Glomerular endothelial cell (primary cell): ENCODE measurements at regions not wholly inside any gene's neighbourhood (a gene's known extent, or its start where the extent isn't known, plus 50 kb on each side); places are given as distances from the start of the nearest gene placed in this dataset.
"Not testable (repeated sequence)": the region's sequence is repeated elsewhere in the genome, so short reads cannot be mapped to it uniquely, and the experiment has no call there.

Source experiments
- DNase-seq: peaks from one replicate; pipeline ENCODE4 v3.0.0-alpha.2; 2011; ENCODE audit warnings: low read depth, low spot score; ENCODE audit errors: extremely low read depth

DNA sequence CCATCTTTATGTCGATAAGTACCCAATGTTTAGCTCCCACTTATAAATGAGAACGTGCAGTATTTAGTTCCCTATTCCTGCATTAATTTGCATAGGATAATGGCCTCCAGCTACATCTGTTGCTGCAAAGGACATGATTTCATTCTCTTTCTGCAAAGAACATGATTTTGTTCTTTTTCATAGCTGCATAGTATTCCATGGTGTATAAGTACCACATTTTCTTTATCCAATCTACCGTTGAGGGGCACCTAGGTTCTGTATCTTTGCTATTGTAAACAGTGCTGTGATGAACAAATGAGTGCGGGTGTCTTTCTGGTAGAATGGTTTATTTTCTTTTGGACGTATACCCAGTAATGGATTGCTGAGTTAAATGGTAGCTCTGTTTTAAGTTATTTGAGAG, 63.0 kb downstream of the HLX start:
- no peak for DNase-seq

DNA sequence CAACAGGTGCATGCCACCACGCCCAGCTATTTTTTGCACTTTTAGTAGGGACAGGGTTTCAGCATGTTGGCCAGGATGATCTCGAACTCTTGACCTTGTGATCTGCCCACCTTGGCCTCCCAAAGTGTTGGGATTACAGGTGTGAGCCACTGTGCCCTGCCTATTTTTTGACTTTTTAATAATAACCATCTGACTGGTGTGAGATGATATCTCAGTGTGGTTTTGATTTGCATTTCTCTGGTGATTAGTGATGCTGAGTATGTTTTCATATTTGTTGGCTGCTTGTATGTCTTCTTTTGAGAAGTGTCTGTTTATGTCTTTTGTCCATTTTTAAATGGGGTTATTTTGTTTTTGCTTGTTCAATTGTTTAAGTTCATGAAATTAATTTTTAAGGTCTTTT, 63.7 kb downstream of the HLX start:
- not testable (repeated sequence) for DNase-seq

DNA sequence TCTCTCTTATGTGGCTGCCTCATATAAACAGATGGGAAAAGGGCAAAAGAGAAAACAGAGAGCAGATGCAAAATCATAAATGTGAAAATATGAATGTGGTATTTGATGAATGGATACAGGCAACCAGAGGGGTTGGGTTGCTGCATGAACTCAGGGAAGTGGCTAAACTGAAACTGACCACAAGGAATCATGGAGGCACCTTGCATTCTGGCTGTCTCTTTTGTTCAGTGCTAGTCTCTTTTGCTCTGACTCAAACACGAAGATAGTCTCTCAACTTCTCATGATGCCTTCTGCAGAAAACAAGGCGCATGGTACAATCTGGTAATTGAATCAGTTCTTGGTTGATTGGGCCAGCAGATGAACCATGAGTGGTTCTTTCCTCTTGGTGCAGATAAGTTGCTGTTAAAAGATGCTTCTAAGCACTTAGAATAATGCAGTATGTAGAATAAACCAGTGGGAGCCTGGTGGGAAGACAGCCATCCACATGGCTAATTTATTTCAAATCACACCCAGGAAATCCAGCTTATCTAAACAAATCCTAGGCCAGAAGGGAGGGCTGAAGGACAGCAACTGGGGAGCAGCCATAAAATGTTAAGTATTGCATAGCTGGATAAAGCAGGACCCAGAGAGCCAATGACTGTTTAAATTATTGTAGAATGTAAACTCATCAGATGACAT, 64.2 kb downstream of the HLX start:
- DNase-seq, result no peak

DNA sequence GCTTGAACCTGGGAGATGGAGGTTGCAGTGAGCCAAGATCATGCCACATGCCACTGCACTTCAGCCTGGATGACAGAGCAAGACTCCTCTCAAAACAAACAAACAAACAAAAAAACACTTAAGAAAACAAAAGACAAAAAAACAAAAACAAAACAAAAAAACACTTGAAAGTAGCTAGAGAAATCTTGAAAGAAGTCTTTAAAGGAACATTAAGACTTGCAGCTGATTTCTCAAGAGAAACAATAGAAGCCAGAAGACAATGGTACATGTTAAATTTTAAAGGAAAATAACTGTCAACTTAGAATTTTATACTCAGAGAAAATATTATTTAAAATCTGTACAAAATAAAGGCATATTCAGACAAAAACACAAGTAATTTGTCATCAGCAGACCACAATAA, 71.3 kb downstream of the HLX start:
- DNase-seq, result no peak

DNA sequence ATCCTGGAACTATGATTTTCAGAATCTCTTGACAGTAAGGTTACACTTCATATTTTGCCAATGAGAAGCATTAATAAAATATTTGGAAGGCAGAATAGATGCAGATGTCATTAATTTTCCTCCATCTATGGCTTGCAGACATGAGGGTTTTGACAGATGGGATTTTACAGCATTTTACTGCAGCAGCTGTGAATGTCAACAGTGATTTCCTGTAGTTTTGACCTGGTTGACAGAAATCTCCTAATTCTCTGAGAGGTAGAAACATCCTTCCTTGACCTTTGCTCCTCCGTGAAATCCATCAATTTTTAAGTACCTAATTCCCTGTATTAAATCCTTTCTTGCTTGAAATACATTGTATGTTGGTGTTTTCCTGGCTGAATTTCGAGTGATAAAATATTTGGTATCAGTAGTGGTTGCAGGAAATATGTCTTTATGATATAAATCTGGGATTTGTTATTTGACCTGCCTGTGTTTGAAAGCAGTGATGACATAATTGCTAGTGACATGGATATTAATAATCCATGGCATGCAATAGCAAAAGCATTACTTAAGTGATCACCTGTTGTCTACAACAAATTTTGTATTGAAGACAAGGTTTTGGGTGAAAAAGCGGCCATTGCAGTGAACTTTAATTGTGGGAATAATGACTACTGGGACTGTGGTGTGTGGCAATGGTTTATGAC, 73.9 kb downstream of the HLX start:
- no peak for DNase-seq

DNA sequence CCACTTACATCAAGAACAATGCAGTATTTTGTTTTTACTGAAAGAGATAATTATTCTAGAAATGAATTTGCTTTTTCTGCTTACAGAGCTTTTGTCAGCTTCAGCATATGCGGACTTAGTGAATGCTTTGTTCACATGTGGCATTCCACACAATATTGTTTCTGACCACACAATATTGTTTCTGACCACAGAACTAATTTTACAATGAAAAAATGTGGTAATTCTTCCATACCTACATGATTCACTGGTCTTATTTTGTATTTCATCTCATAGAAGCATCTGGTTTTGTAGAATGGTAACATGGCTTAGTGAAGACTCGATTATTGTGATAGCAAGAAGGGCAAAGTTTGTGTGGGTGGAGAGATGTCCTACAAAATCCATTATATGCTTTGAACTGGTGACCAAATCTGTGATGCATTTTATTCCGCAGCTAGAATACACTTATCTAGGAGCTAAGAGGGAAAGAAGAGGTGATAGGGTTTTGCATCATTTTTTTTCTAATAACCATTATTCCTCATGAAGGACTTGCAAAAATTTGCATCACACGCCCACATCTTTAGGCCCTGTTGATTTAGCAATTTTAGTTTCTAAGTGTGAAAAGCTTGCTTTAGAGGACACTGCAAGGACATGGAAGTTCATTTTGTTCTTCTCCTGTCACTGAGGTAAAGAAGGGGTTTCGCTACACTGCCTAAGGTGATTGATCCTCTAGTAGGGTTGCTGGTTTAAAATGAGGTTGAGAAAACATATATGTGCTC, 75.3 kb downstream of the HLX start:
- no peak for DNase-seq

DNA sequence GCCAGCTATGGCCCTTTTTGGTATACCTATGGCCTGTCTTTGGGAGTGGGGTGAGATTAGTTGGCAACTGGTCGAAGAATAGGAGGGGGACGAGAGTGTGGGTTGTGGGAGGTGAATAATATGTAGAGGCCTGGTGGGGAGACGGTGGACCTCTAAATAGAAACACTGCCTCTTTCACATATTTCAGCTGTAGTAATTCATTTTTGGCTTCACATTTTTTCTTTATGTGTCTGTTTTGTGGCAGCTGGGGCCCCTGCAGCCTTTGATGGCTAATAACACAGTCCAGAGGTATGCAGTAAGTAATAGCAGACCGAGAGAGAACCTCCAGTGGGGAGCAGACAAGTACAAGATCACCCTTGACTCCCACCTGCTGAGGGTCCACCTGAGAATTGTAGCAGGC, 75.9 kb downstream of the HLX start:
- no peak for DNase-seq

DNA sequence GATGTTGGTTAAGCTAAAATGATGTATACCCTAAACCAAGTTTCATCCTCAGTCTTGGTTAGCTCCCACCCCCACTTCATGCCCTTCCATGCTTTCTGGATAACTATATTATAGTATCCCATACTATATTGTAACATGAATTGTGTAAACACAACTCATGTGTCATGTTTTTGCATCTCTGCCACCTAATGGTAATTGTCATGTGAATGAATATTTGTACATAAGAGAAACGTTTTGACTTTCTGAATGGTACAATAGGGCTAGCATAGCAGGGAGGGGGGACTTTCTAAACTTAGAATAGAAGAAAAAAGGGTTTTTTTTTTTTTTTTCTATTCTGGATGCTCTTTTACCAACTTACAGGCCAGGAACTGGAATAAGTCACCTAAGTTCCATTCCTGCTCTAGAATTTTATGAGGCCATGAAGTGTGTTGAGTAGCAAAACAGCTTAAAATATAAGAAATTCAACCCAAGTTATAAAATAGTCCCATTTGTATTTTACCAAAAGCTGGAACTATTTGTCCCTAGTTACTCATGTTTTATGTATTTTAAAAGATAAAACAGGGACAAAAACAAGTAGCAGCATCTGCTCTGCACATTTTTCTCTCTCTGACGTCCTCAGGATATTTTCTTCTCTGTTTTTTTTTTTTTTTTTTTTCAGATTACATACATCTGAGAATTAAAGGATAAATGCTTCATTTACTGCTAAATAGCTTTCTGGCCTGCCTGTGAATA, 77.4 kb downstream of the HLX start:
- no peak for DNase-seq

DNA sequence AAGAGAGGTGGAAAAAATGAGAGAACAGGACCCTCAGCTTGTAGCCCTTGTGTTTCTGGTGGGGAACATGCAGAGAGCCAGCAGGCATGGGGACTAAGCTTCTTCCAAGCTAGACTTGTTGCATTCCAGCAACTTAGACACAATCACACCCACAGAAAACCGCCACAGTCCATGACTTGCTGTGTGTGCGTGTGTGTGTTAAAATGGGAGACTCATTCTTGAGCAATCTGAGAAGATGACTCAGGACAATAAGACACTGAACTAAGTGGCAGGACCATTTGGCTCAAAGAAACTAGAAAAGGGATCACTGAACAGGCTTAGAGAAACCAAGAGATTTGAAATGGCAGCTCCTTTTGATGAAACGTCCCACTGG, 78.0 kb downstream of the HLX start:
- DNase-seq, result no peak

DNA sequence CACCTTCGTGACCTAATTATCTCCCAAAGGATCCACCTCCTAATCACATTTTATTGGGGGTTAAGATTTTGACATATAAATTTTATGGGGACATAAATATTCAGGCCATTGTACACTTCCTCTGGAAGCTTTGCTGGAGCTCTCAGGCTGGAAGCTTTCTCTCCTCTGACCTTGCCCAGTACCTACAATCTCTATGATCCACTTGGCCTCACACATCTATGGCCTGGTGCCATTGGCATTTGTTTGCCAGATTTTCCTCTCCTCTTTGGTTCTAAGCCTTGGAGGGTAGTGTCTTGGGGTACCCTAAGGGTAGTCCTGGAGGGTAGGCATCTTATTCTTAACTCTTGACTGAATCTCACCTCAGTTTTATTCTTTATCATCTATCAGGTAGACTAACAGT, 79.0 kb downstream of the HLX start:
- DNase-seq, result no peak

DNA sequence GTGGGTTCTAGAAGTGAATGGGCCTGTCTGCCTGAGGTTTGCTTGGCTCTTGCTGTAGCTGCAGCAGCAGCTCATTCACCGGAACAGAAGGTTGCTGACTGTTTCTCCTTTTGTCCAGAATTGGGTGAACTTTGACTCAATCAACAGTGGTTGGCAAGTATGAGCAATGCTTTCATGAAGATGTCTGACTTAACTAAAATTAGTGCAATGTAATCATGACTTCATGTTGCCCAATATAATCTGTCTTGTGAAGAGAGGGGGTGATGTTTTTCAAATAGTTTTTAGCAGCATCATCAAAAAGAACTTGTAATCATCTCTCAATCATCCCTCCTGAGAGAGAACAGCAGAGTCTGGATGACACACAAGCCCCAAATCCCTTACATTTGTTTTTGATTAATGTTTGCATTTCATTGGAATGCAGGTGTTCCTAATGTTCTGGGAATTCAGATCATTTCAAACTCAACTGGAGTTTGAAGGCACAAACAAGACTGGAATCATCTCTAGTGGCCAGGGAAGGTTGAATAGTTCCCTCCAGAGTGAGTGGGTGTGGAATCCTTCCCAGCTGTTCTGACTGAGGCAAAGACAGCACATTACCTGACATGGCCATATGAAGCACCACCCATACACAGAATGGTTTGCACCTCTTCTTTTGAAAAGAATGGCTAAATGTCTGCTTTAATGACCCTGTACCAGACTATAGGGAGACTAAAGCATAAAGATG, 82.9 kb downstream of the HLX start:
- DNase-seq, result no peak

DNA sequence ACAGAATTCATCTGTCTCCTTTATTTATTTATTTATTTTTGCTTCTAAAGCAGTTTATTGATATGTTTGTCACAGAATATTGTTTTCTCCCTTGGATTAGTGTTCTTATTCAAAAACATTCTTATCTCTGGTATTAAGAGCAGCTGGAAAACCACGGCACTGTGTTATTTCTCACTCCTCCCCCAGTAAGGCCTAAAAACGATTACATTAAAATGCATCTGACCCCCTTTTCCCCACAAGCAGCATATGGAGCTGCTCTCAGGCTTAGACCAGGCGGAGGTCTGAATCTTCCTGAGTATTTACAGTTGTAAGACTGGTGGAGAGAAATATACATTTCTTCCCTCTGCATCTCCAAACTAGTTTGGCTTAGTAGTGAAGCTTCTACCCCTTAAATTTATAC, 86.8 kb downstream of the HLX start:
- no peak for DNase-seq

DNA sequence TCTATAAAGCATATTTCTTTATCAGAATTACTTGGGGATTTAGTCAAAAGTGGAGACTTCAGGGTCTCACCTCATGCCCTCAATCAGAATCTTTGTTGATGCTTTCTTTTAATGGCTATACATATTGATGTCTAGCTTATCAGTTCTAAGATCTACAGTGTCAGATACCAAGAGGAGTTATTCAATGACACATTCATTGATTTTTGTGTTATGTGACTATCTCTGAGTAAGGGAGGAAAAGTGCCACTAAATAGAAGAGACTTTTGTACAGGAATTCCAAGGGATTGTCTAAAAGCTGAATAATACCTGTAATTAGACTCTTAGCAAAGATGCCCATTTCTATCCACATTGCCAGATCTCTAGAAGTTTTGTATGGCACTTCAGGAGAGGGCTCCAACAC, 87.2 kb downstream of the HLX start:
- DNase-seq, result no peak

DNA sequence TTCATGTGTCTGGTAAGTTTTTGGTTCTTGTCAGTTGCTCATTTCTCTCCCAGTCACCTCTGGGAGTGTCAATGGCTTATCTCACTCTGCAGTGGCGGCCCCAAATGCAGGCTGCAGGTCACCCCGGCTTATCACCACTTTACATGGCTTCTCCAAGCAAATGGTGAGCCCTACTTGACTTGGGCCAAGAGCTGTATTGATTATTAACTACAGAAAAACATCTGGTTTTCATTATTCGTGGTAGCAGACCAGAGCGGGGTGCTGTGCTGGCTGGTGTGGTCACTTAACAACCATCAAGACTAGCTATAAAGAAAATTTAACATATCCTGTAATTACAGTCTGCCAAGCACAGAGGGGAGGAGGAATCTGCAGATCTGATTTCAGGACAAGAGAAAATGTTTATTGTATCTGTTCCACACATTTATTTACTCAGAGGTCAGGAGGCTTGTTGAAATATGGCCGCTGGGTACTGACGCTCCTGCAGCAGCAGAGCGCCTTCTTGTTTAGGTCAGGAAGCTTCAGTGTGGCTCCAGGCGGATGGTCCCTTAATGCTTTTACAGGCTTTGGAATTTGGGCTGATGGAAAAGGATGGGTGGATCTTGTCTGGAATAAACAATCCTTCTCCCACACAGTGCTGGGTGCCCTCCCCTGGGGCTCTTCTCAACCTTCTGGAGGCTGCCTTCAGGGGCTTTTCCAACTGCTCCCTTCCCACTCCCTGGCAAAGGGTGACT, 87.8 kb downstream of the HLX start:
- DNase-seq, result no peak

DNA sequence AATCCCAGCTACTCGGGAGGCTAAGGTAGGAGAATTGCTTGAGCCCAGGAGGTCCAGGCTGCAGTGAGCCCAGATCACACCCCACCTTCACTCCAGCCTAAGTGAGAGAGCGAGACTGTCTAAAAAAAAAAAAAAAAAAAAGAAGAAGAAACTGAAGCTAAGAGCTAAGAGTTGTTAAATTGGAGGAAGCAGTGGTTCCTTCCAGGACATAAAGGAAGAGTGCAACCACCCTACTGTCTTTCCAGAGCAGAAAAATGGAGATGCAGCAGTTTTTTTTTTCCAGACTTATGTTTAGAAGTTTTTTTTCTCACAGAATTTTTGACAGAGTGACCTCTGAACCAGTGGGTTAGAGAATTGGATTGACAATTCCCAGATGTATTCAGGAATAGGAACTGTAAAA, 88.7 kb downstream of the HLX start:
- DNase-seq, result no peak

DNA sequence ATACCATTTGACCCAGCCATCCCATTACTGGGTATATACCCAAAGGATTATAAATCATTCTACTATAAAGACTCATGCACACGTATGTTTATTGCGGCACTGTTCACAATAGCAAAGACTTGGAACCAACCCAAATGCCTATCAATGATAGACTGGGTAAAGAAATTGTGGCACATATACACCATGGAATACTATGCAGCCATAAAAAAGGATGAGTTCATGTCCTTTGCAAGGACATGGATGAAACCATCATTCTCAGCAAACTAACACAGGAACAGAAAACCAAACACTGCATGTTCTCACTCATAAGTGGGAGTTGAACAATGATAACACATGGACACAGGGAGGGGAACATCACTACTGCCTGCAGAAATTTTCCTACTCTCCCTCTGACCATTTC, 90.0 kb downstream of the HLX start:
- not testable (repeated sequence) for DNase-seq

DNA sequence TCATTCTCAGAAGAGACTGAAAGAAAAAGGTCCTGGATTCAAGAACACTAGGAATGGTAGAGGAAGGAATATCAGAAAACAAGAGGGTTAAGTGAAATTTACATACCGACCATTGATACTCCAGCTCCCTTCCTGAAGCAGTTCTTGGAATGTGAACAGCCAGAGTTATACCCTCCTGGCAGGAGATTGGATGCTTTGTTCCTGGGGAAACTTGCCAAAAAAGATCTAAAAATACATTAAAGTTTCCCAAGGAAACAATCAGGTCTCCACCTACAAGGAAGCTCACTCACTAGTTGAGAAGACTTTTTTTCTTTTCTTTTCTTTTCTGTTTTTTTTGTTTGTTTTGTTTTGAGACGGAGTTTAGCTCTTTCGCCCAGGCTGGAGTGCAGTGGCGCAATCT, 91.1 kb downstream of the HLX start:
- no peak for DNase-seq

DNA sequence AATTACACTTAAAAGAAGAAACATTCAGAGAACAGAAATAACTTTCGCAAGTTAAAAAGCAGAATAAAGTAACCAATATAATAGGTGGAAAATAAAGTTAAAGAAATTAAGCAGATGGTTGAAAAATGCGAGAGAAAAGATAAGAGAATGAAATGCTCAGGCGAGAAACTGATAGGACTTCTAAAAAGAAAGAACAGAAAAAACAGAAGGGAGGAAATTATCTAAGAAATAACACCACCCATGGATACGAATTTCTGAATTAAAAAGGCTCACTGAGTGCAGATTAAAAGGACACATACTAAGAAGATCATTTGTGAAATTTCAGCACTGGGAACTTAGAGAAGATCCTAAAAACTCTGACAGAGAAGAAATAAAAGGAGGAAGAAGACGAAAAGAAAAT, 92.0 kb downstream of the HLX start:
- DNase-seq, result no peak

DNA sequence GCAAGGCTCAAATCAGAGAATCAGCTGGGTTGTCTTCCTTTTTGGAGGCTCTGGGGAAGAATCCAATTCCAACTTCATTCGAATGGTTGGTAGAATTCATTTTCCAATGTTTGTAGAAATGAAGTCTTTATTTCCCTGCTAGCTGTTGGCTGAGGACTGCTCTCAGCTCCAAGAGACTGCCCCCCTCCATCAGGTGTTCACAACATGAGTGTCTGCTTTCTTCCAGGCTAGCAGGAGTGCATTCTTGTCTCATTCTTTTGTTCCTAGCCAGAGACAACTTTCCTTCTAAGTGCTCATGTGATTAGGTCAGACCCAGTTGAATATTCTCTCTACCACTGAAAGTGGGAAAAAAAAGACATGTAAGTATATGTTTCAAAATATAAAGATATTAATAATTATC, 95.2 kb downstream of the HLX start:
- no peak for DNase-seq

DNA sequence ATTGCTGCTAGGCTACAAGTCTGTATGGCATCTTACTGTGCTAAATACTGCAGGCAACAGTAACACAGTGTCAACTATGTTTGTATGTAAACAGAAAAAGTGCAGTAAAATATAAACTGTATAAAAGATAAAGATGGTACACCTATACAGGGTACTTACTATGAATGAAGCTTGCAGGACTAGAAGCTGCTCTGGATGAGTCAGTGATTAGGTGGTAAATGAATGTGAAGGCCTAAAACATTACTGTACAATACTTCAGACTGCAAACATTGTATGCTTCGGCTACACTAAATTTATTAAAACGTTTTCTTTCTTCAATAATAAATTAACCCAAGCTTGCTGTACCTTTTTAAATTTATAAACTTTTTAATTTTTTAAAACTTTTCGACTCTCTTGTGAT, 97.1 kb downstream of the HLX start:
- no peak for DNase-seq
